ENCODE measurements at regions not wholly inside any gene's neighbourhood (a gene's known extent, or its start where the extent isn't known, plus 50 kb on each side); places are given as distances from the start of the nearest gene placed in this dataset.

GRCh38 chr20:47448429-47448828 is 53.3 kb upstream of the NCOA3 start:
- DNase-seq (ENCODE audit: low spot score) (no peak), ATAC-seq (ENCODE audit: low read depth) (no peak)
- Histone ChIP-seq H3K27me3 (ENCODE audit: insufficient read depth, poor library complexity, severe bottlenecking) (no peaks in the 10 kb centered on the region), H3K36me3 (ENCODE audit: low read depth) (no peaks in the 10 kb centered on the region), H3K9me3 (ENCODE audit: severe bottlenecking) (peaks cover 2% of the 10 kb centered on the region), H3K4me1 (ENCODE audit: insufficient read depth, poor library complexity, severe bottlenecking) (peaks cover 10% of the 10 kb centered on the region), H3K27ac (ENCODE audit: poor library complexity, severe bottlenecking) (no peak overlapping the region), H3K4me3 (ENCODE audit: severe bottlenecking) (no peak overlapping the region)
- no peak for TF ChIP-seq CTCF (IDR thresholded peaks at IDR 0.05; ENCODE audit: poor library complexity, severe bottlenecking)

- Histone ChIP-seq H3K4me1 (ENCODE audit: insufficient read depth, poor library complexity, severe bottlenecking) (peaks cover 30% of the 10 kb centered on the region), H3K4me3 (ENCODE audit: severe bottlenecking) (no peak overlapping the region), H3K27ac (ENCODE audit: poor library complexity, severe bottlenecking) (peak overlapping the region; percentile 2), H3K36me3 (ENCODE audit: low read depth) (no peaks in the 10 kb centered on the region), H3K27me3 (ENCODE audit: insufficient read depth, poor library complexity, severe bottlenecking) (no peaks in the 10 kb centered on the region), H3K9me3 (ENCODE audit: severe bottlenecking) (peaks cover 5% of the 10 kb centered on the region)
- no peak for TF ChIP-seq CTCF (IDR thresholded peaks at IDR 0.05; ENCODE audit: poor library complexity, severe bottlenecking)
- ATAC-seq (ENCODE audit: low read depth) (no peak), DNase-seq (ENCODE audit: low spot score) (no peak)
Measured at GRCh38 chr20:47451602-47451904, 50.1 kb upstream of the NCOA3 start.

Data from RWPE2 (cell line).